IMR-90 (cell line): ENCODE measurements at regions not wholly inside any gene's neighbourhood (a gene's known extent, or its start where the extent isn't known, plus 50 kb on each side); places are given as distances from the start of the nearest gene placed in this dataset.

Experiments
- ATAC-seq: fragments of 200-7000 bp; cut with Tn5 transposase; 2 replicates; pipeline ENCODE4 v1.9.1; 2020; ENCODE audit warnings: low read depth, mild to moderate bottlenecking, moderate library complexity
- BruUV-seq: library from RNA; stranded (reverse); fragments of 400-500 nt; replicated peaks from 2 replicates; lab custom pipeline; 2021; lab: Mats Ljungman, UMichigan
- CTCF ChIA-PET: fragments of 300-600 bp; formaldehyde crosslinking; extraction: SDS; loops from one replicate; lab custom pipeline; 2021; ENCODE audit warnings: antibody characterized with exemption; lab: Yijun Ruan, JAX
- POLR2A ChIA-PET: fragments of 300-600 bp; sonication (Branson Sonifier 250); formaldehyde crosslinking; loops from one replicate; lab custom pipeline; 2022; ENCODE audit warnings: antibody characterized with exemption; ENCODE audit not compliant: unreplicated experiment; lab: Charles Lee
- DNase-seq: peaks from one replicate; pipeline ENCODE4 v3.0.0; 2013
- H2AFZ ChIP-seq: replicated peaks from 2 replicates; pipeline ENCODE3; 2013; ENCODE audit warnings: low read length, mild to moderate bottlenecking; ENCODE audit not compliant: poor library complexity
- H2AK5ac ChIP-seq: 2 replicates; pipeline ENCODE4 v1.6.1; 2013; ENCODE audit warnings: low read depth, low read length, inconsistent platforms
- H2AK9ac ChIP-seq: replicated peaks from 2 replicates; pipeline ENCODE3; 2013; ENCODE audit warnings: mild to moderate bottlenecking, low read depth, low read length, moderate library complexity; ENCODE audit not compliant: poor library complexity
- H2BK120ac ChIP-seq: 2 replicates; pipeline ENCODE4 v1.6.1; 2013; ENCODE audit warnings: low read depth, low read length, inconsistent platforms
- H2BK15ac ChIP-seq: 3 replicates; pipeline ENCODE4 v1.6.1; 2013; ENCODE audit warnings: low read depth, low read length, inconsistent platforms
- H2BK20ac ChIP-seq: 2 replicates; pipeline ENCODE4 v1.6.1; 2013; ENCODE audit warnings: low read depth, mild to moderate bottlenecking, inconsistent platforms, low read length, moderate library complexity
- H2BK5ac ChIP-seq: 2 replicates; pipeline ENCODE4 v1.6.1; 2013; ENCODE audit warnings: mild to moderate bottlenecking, low read depth, low read length, inconsistent platforms; ENCODE audit not compliant: poor library complexity, severe bottlenecking
- H3K14ac ChIP-seq: replicated peaks from 2 replicates; pipeline ENCODE4 v1.6.1; 2013; ENCODE audit warnings: low read depth, low read length, inconsistent platforms
- H3K18ac ChIP-seq: 2 replicates; pipeline ENCODE4 v1.6.1; 2013; ENCODE audit warnings: low read depth, low read length, control low read depth
- H3K23ac ChIP-seq: 2 replicates; pipeline ENCODE4 v1.6.1; 2013; ENCODE audit warnings: low read depth, low read length, inconsistent platforms
- H3K27ac ChIP-seq: 2 replicates; pipeline ENCODE4 v1.5.1; 2013; ENCODE audit warnings: mild to moderate bottlenecking, control low read depth, low read length; ENCODE audit not compliant: insufficient read depth
- H3K27me3 ChIP-seq: 2 replicates; pipeline ENCODE4 v1.6.1; 2013; ENCODE audit warnings: low read length; ENCODE audit not compliant: control insufficient read depth, insufficient read depth
- H3K36me3 ChIP-seq: 2 replicates; pipeline ENCODE4 v1.6.1; 2013; ENCODE audit warnings: low read length, mixed read lengths; ENCODE audit not compliant: control insufficient read depth, insufficient read depth
- H3K4ac ChIP-seq: 2 replicates; pipeline ENCODE4 v1.6.1; 2013; ENCODE audit warnings: low read depth, low read length, inconsistent platforms
- H3K4me1 ChIP-seq: 2 replicates; pipeline ENCODE4 v1.6.1; 2013; ENCODE audit warnings: low read length, mixed read lengths; ENCODE audit not compliant: control insufficient read depth, insufficient read depth
- H3K4me2 ChIP-seq: 2 replicates; pipeline ENCODE4 v1.6.1; 2013; ENCODE audit warnings: low read depth, mild to moderate bottlenecking, control low read depth, low read length, moderate library complexity
- H3K4me3 ChIP-seq: 2 replicates; pipeline ENCODE4 v1.5.1; 2013; ENCODE audit warnings: low read depth, mild to moderate bottlenecking, control low read depth, low read length, moderate library complexity; ENCODE audit not compliant: insufficient read depth
- H3K56ac ChIP-seq: 2 replicates; pipeline ENCODE4 v1.6.1; 2013; ENCODE audit warnings: low read length, inconsistent platforms; ENCODE audit not compliant: insufficient read depth; ENCODE audit errors: extremely low read depth
- H3K79me1 ChIP-seq, 2 experiments: 2 replicates each; pipeline ENCODE4 v1.6.1; 2013; ENCODE audit warnings: low read length in 2 of 2, inconsistent platforms in 1 of 2, low read depth in 1 of 2
- H3K9ac ChIP-seq: 2 replicates; pipeline ENCODE4 v1.6.1; 2013; ENCODE audit warnings: low read depth, low read length, control low read depth
- H3K9me1 ChIP-seq: 2 replicates; pipeline ENCODE4 v1.6.1; 2013; ENCODE audit warnings: low read length, inconsistent platforms; ENCODE audit not compliant: insufficient read depth
- H3K9me3 ChIP-seq: 2 replicates; pipeline ENCODE4 v1.6.1; 2013; ENCODE audit warnings: low read length; ENCODE audit not compliant: control insufficient read depth, insufficient read depth
- H4K20me1 ChIP-seq: 2 replicates; pipeline ENCODE4 v1.6.1; 2013; ENCODE audit warnings: low read length, inconsistent platforms; ENCODE audit not compliant: insufficient read depth
- H4K5ac ChIP-seq: 2 replicates; pipeline ENCODE4 v1.6.1; 2013; ENCODE audit warnings: mild to moderate bottlenecking, low read depth, low read length, control low read depth
- H4K8ac ChIP-seq, 2 experiments: 2 replicates each; pipeline ENCODE4 v1.6.1; 2013; ENCODE audit warnings: low read depth in 2 of 2, low read length in 2 of 2, control low read depth in 1 of 2, inconsistent platforms in 1 of 2
- H4K91ac ChIP-seq: 2 replicates; pipeline ENCODE4 v1.6.1; 2013; ENCODE audit warnings: low read depth, low read length, inconsistent platforms; ENCODE audit not compliant: insufficient read depth
- FOS ChIP-seq: fragments of 150-350 bp; IDR thresholded peaks from 2 replicates; pipeline ENCODE4 v1.6.1; 2016; ENCODE audit warnings: low read depth, low read length
- SMC3 ChIP-seq: fragments of 150-350 bp; IDR thresholded peaks from 2 replicates; pipeline ENCODE4 v1.6.1; 2016; ENCODE audit warnings: low read depth, mild to moderate bottlenecking, antibody characterized with exemption, low read length, moderate library complexity
- WGBS, 2 experiments: methylation state at CpG; one replicate each; pipeline versions ENCODE4 v1.1.5 to v1.1.7; 2013; ENCODE audit warnings: missing lambda C conversion rate in 2 of 2; ENCODE audit not compliant: insufficient read length in 1 of 2; ENCODE audit errors: extremely low coverage in 2 of 2; 5-methylcytosine and 5-hydroxymethylcytosine counted together
- dilution Hi-C: fragments of 300-500 bp; cut with HindIII; formaldehyde crosslinking; loops from one replicate; pipeline ENCODE4 v1.14.3; 2018; ENCODE audit warnings: low sequenced_read_pairs; ENCODE audit not compliant: unreplicated experiment
- in situ Hi-C: fragments of 300-500 bp; cut with MboI; formaldehyde crosslinking; loops from 3 replicates; pipeline ENCODE4 v1.14.3; 2019; ENCODE audit warnings: low sequenced_read_pairs, inconsistent platforms, mixed read lengths
- intact Hi-C: fragments of 100-400 bp; cut with micrococcal nuclease; formaldehyde crosslinking; loops from 2 replicates; pipeline ENCODE4 v1.10.0; 2022

DNA sequence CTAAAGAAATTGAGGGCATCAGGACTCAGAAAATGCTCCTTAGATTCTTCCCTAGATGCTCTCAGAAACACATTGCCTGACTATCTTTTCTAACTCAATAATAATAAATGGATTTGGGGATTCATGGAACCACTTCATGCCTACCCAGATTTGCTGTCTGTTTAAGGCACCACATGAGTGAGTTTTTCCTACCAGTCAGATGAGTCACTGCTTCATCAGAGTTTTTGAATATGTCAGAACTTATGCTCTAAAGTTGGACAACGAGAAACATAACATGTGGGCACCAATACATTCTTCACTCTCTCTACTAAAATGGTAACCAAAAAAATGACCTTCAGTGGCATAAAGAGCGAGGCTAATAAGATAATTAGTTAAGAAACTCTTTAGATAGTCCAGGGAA lies 1135.1 kb downstream of the TUSC7 start:
- no peak overlapping the region for H2BK15ac ChIP-seq
- no peak overlapping the region for H3K4me3 ChIP-seq
- no peak overlapping the region for H2AK9ac ChIP-seq
- no peak overlapping the region for H2BK120ac ChIP-seq
- no peak overlapping the region for H2AK5ac ChIP-seq
- no peaks in the 10 kb centered on the region for H3K27me3 ChIP-seq
- CTCF ChIA-PET, result interaction anchor here (1.2 kb wide), 1 partner anchor 153 kb away, joined by 4 read pairs; no protein-coding TSS in a partner anchor
- TF ChIP-seq SMC3 (no peak), FOS (0 out of 2 replicates have a peak, but pooled peaks have one; percentile 33)
- H3K9me1 ChIP-seq, result no peaks in the 10 kb centered on the region
- no peak overlapping the region for H2AFZ ChIP-seq
- no CpG with 5 or more reads among the region's 2 CpGs for WGBS, 2 experiments
- H3K9me3 ChIP-seq, result no peaks in the 10 kb centered on the region
- no peaks in the 10 kb centered on the region for H4K20me1 ChIP-seq
- H3K14ac ChIP-seq, result no peak overlapping the region
- no peak overlapping the region for H3K9ac ChIP-seq
- dilution Hi-C loops, result no loop called here
- H2BK5ac ChIP-seq, result no peak overlapping the region
- H2BK20ac ChIP-seq, result no peak overlapping the region
- H3K56ac ChIP-seq, result no peak overlapping the region
- BruUV-seq, result no TSS peak
- H3K79me1 ChIP-seq, result no peaks in the 10 kb centered on the region
- H3K4me1 ChIP-seq, result peaks cover 3% of the 10 kb centered on the region; the same call in 1 of the 2 replicates
- no peak overlapping the region for H3K4ac ChIP-seq
- H4K91ac ChIP-seq, result no peak overlapping the region
- in situ Hi-C loops, result no loop called here
- H4K8ac ChIP-seq, result no peak overlapping the region
- DNase-seq, result peak; percentile 61
- no peak overlapping the region for H3K27ac ChIP-seq
- POLR2A ChIA-PET, result no interaction called here
- intact Hi-C loops, result no loop called here
- no peak overlapping the region for H3K4me2 ChIP-seq
- no peak overlapping the region for H3K18ac ChIP-seq
- no peaks in the 10 kb centered on the region for H3K36me3 ChIP-seq
- peak overlapping the region; percentile 45; the same call in 1 of the 2 replicates for H4K5ac ChIP-seq
- ATAC-seq, result peak; percentile 68; the same call in 1 of the 2 replicates
- H3K23ac ChIP-seq, result no peak overlapping the region
